ENCODE measurements at regions not wholly inside any gene's neighbourhood (a gene's known extent, or its start where the extent isn't known, plus 50 kb on each side); places are given as distances from the start of the nearest gene placed in this dataset.

DNA sequence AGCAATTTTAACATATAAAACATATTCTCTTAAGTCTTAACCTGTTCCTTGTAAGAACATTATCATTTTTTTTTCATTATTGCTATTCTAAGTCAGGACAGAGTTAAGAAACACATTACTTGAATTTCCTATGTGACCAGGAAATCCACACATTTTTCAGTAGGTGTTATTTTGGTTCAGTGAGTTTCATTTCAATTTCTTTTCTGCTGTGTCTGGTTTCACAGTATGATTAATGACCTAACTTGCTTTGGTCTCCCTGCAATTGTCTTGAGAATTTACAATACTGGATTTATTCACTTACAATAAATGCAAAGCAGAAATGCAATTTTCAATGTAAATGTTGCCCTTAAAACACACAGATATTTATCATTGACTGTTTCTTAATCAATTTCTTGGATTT, 396.9 kb upstream of the TMTC1 start:
- CTCF ChIA-PET: no interaction called here
- POLR2A ChIA-PET: no interaction called here
- H3K36me3 ChIP-seq (ENCODE audit: control insufficient read depth in 2 of 2, insufficient read depth in 1 of 2, low read length in 2 of 2): no peaks in the 10 kb centered on the region
- TF ChIP-seq ZNF473 (tag by site-specific recombination; IDR thresholded peaks at IDR 0.05) (no peak), ZNF792 (tag by site-specific recombination; IDR thresholded peaks at IDR 0.05) (no peak), KLF16 (tag by site-specific recombination; IDR thresholded peaks at IDR 0.05) (no peak), ZNF518A (tag by site-specific recombination; conservative IDR thresholded peaks at IDR 0.05; ENCODE audit: low read depth) (no peak), GFI1B (tag by site-specific recombination; IDR thresholded peaks at IDR 0.05) (no peak), MEIS1 (CRISPR knock-in tag; IDR thresholded peaks at IDR 0.05; ENCODE audit: borderline replicate concordance) (no peak), ZNF785 (tag by site-specific recombination; IDR thresholded peaks at IDR 0.05) (no peak), HOXA7 (CRISPR knock-in tag; IDR thresholded peaks at IDR 0.05; ENCODE audit: borderline replicate concordance) (no peak), ZNF548 (tag by site-specific recombination; IDR thresholded peaks at IDR 0.05) (no peak), ZSCAN30 (tag by site-specific recombination; IDR thresholded peaks at IDR 0.05) (no peak)
- TF ChIP-seq, protein P1, sequence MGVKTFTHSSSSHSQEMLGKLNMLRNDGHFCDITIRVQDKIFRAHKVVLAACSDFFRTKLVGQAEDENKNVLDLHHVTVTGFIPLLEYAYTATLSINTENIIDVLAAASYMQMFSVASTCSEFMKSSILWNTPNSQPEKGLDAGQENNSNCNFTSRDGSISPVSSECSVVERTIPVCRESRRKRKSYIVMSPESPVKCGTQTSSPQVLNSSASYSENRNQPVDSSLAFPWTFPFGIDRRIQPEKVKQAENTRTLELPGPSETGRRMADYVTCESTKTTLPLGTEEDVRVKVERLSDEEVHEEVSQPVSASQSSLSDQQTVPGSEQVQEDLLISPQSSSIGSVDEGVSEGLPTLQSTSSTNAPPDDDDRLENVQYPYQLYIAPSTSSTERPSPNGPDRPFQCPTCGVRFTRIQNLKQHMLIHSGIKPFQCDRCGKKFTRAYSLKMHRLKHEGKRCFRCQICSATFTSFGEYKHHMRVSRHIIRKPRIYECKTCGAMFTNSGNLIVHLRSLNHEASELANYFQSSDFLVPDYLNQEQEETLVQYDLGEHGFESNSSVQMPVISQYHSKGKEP (tag by site-specific recombination; IDR thresholded peaks at IDR 0.05): no peak
- TF ChIP-seq, protein P2, sequence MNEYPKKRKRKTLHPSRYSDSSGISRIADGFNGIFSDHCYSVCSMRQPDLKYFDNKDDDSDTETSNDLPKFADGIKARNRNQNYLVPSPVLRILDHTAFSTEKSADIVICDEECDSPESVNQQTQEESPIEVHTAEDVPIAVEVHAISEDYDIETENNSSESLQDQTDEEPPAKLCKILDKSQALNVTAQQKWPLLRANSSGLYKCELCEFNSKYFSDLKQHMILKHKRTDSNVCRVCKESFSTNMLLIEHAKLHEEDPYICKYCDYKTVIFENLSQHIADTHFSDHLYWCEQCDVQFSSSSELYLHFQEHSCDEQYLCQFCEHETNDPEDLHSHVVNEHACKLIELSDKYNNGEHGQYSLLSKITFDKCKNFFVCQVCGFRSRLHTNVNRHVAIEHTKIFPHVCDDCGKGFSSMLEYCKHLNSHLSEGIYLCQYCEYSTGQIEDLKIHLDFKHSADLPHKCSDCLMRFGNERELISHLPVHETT (tag by site-specific recombination; IDR thresholded peaks at IDR 0.05): no peak
- H3K27ac ChIP-seq (ENCODE audit: extremely low read depth, low read depth, low read length): no peak overlapping the region
- no peaks in the 10 kb centered on the region for H3K9me3 ChIP-seq (ENCODE audit: control insufficient read depth, insufficient read depth, low read depth, low read length)
- H3K4me3 ChIP-seq (ENCODE audit: low read depth, low read length): no peak overlapping the region
- no peaks in the 10 kb centered on the region for H3K4me1 ChIP-seq (ENCODE audit: control insufficient read depth, insufficient read depth, low read length)

DNA sequence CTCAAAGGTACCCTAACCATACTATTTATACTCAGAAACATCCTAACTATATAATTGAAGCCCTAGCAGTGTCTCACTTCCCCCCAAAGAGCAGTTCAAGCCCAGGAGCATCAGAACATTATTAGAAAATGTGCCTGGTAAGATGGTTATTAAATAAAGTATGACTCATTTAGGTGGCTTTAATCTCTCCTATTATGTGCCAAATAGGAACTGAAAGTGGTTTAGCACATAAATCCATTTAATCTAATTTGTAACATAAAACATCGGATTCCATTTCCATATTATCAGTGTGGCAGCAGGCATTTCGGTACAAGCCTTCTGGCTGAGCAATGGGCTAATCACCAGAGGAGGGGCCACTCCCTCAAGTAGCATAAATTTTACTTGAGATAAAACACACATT, 395.2 kb upstream of the TMTC1 start:
- Histone ChIP-seq H3K4me1 (ENCODE audit: control insufficient read depth, insufficient read depth, low read length) (no peaks in the 10 kb centered on the region), H3K36me3 (ENCODE audit: control insufficient read depth in 2 of 2, insufficient read depth in 1 of 2, low read length in 2 of 2) (no peaks in the 10 kb centered on the region), H3K27ac (ENCODE audit: extremely low read depth, low read depth, low read length) (no peak overlapping the region), H3K9me3 (ENCODE audit: control insufficient read depth, insufficient read depth, low read depth, low read length) (no peaks in the 10 kb centered on the region), H3K4me3 (ENCODE audit: low read depth, low read length) (no peak overlapping the region)
- CTCF ChIA-PET: no interaction called here
- POLR2A ChIA-PET: no interaction called here
- no peak for TF ChIP-seq ZNF48 (tag by site-specific recombination; IDR thresholded peaks at IDR 0.05)
- TF ChIP-seq SP3 (tag by site-specific recombination; IDR thresholded peaks at IDR 0.05): no peak
- no peak for TF ChIP-seq ZNF660 (tag by site-specific recombination; IDR thresholded peaks at IDR 0.05)
- TF ChIP-seq ZNF148 (tag by site-specific recombination; IDR thresholded peaks at IDR 0.05; ENCODE audit: borderline replicate concordance): no peak
- TF ChIP-seq ZNF621 (tag by site-specific recombination; IDR thresholded peaks at IDR 0.05): no peak
- no peak for TF ChIP-seq AEBP2 (tag by site-specific recombination; IDR thresholded peaks at IDR 0.05; ENCODE audit: borderline replicate concordance)
- TF ChIP-seq KLF8 (tag by site-specific recombination; IDR thresholded peaks at IDR 0.05): no peak
- no peak for TF ChIP-seq ZBTB49 (tag by site-specific recombination; IDR thresholded peaks at IDR 0.05; ENCODE audit: low read depth)
- no peak for TF ChIP-seq ZNF169 (tag by site-specific recombination; IDR thresholded peaks at IDR 0.05)
- TF ChIP-seq FEZF1 (tag by site-specific recombination; IDR thresholded peaks at IDR 0.05): no peak
- no peak for TF ChIP-seq ZSCAN30 (tag by site-specific recombination; IDR thresholded peaks at IDR 0.05)

All from HEK293 (cell line).